GM12878 (cell line): ENCODE measurements at regions not wholly inside any gene's neighbourhood (a gene's known extent, or its start where the extent isn't known, plus 50 kb on each side); places are given as distances from the start of the nearest gene placed in this dataset.

Source experiments
- ATF2 ChIP-seq: IDR thresholded peaks from 2 replicates; pipeline ENCODE4 v1.6.1; 2012; ENCODE audit warnings: low read length, inconsistent platforms
- CBFB ChIP-seq: IDR thresholded peaks from 2 replicates; pipeline ENCODE4 v1.6.1; 2016; ENCODE audit warnings: antibody characterized with exemption, low read depth
- CTCF ChIP-seq, 3 experiments: IDR thresholded peaks in 2 of 3; conservative IDR thresholded peaks in 1 of 3; 2 replicates each; pipeline ENCODE4 v1.5.1; 2011; ENCODE audit warnings: low read depth in 3 of 3, low read length in 3 of 3, mild to moderate bottlenecking in 3 of 3, control low read depth in 2 of 3, moderate library complexity in 2 of 3, inconsistent platforms in 1 of 3, mixed read lengths in 1 of 3; ENCODE audit not compliant: control insufficient read depth in 2 of 3, insufficient read depth in 1 of 3; ENCODE audit errors: extremely low read depth in 1 of 3
- EGR1 ChIP-seq, 2 experiments: IDR thresholded peaks; 1 replicate in 1 of 2; 2 replicates in 1 of 2; pipeline ENCODE4 v1.6.1; 2011 to 2012; ENCODE audit warnings: low read depth in 2 of 2, low read length in 2 of 2, borderline replicate concordance in 1 of 2, mild to moderate bottlenecking in 1 of 2, moderate library complexity in 1 of 2
- POLR2A ChIP-seq: IDR thresholded peaks from 2 replicates; pipeline ENCODE4 v1.6.1; 2011; ENCODE audit warnings: low read depth, mild to moderate bottlenecking, low read length
- SUPT20H ChIP-seq: IDR thresholded peaks from 2 replicates; pipeline ENCODE4 v1.6.1; 2011; ENCODE audit warnings: low read depth, mild to moderate bottlenecking, low read length, moderate library complexity, borderline replicate concordance; ENCODE audit not compliant: control insufficient read depth
- TCF12 ChIP-seq: IDR thresholded peaks from 2 replicates; pipeline ENCODE4 v1.6.1; 2011; ENCODE audit warnings: low read depth, mild to moderate bottlenecking, low read length
- ZNF274 ChIP-seq: IDR thresholded peaks from one replicate; pipeline ENCODE4 v1.8.0; 2011; ENCODE audit not compliant: insufficient read length, insufficient read depth
- ZZZ3 ChIP-seq: IDR thresholded peaks from 2 replicates; pipeline ENCODE4 v1.6.1; 2011; ENCODE audit warnings: low read depth; ENCODE audit not compliant: control insufficient read depth, insufficient read length
- TF ChIP-seq, protein P1 (sequence below): fragments of 450-650 bp; IDR thresholded peaks from 2 replicates; pipeline ENCODE4 v1.6.1; 2017; ENCODE audit warnings: mild to moderate bottlenecking, low read depth, inconsistent platforms; ENCODE audit not compliant: poor library complexity, severe bottlenecking

GRCh38 chr10:85149766-85150165 lies 821.4 kb downstream of the CCSER2 start:
- no peak for TF ChIP-seq CTCF (IDR thresholded peaks at IDR 0.05 in 2 of 3, conservative IDR thresholded peaks at IDR 0.05 in 1 of 3; ENCODE audit: control insufficient read depth in 2 of 3, extremely low read depth in 1 of 3, insufficient read depth in 1 of 3, low read depth in 3 of 3, low read length in 3 of 3)
- TF ChIP-seq ZNF274: no peak
- TF ChIP-seq POLR2A: no peak
- TF ChIP-seq TCF12: no peak
- TF ChIP-seq, protein P1, sequence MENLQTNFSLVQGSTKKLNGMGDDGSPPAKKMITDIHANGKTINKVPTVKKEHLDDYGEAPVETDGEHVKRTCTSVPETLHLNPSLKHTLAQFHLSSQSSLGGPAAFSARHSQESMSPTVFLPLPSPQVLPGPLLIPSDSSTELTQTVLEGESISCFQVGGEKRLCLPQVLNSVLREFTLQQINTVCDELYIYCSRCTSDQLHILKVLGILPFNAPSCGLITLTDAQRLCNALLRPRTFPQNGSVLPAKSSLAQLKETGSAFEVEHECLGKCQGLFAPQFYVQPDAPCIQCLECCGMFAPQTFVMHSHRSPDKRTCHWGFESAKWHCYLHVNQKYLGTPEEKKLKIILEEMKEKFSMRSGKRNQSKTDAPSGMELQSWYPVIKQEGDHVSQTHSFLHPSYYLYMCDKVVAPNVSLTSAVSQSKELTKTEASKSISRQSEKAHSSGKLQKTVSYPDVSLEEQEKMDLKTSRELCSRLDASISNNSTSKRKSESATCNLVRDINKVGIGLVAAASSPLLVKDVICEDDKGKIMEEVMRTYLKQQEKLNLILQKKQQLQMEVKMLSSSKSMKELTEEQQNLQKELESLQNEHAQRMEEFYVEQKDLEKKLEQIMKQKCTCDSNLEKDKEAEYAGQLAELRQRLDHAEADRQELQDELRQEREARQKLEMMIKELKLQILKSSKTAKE: no peak
- TF ChIP-seq CBFB: no peak
- no peak for TF ChIP-seq ZZZ3
- no peak for TF ChIP-seq ATF2
- no peak for TF ChIP-seq SUPT20H
- no peak for TF ChIP-seq EGR1 (IDR thresholded peaks at IDR 0.05; ENCODE audit: borderline replicate concordance in 1 of 2, low read depth in 2 of 2, low read length in 2 of 2)
